GM19438 (cell line): ENCODE measurements at regions not wholly inside any gene's neighbourhood (a gene's known extent, or its start where the extent isn't known, plus 50 kb on each side); places are given as distances from the start of the nearest gene placed in this dataset.
"Not testable (repeated sequence)": the region's sequence is repeated elsewhere in the genome, so short reads cannot be mapped to it uniquely, and the experiment has no call there.

Experiments
- ATAC-seq: cut with Tn5 transposase; IDR thresholded peaks from one replicate; pipeline ENCODE4 v1.9.1; 2021; ENCODE audit warnings: low read depth; ENCODE audit not compliant: unreplicated experiment

- ATAC-seq = peak; percentile 94
These were observed 144.8 kb upstream of the PIK3R1 start for GRCh38 chr5:68070591-68071281.

- ATAC-seq = no peak
These were observed 147.5 kb upstream of the PIK3R1 start for GRCh38 chr5:68067976-68068603.

DNA sequence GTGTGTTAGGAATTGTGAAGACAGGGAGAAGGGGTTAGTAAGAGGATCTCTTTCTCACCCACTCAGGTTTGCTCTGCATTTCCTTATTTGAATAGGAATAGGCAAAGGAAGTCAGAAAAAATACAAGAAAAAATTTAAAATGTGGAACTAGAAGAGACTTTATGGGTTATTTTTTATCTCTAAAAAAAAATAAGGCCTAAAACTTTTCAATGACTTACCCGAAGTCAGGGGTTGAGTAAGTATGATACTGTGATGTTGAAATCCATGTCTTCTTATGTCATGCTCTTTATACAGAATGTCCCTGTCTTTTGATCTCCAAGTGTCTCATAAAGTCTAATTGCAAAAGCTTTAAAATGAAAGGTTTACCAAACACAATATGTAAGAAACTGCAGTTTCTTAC, 148.3 kb upstream of the PIK3R1 start:
- no peak for ATAC-seq

GRCh38 chr5:68066277-68066955, 149.1 kb upstream of the PIK3R1 start:
- no peak for ATAC-seq

- ATAC-seq = not testable (repeated sequence)
These were observed 150.2 kb upstream of the PIK3R1 start for GRCh38 chr5:68065321-68065720.

DNA sequence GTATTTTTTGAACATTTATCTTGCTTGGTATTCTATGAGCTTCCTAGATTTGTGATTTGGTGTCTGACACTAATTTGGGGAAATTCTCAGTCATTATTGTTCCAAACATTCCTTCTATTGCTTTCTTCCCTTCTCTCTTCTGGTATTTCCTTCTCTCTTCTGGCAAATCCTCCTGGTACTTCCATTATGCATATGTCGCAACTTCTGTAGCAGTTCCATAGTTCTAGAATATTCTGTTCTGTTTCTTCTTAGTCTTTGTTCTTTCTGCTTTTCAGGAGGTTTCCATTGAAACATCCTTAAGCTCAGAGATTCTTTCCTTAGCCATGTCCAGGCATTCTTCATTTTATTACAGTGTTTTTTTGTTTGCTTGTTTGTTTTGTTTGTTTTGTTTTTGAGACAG, 155.2 kb upstream of the PIK3R1 start:
- no peak for ATAC-seq

DNA sequence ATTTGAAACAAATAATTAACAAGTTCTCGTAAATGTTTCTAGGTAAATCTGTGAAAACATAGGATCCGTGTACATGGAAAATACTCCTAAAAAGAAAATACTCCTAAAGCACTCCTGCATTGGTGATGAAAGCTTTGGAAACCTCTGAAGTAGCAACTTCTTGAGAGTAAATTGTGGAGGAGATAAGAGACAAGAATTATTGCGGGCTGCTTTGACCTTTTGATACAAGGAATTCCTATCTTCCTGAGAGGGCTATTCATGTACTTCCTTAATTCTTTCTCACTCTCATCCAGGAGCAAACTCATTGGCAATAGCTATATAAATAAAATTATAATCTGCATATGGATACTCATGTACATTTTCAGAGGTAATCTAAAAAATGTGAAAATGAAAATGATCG, 158.4 kb upstream of the PIK3R1 start:
- no peak for ATAC-seq

GRCh38 chr5:68055686-68056085, 159.9 kb upstream of the PIK3R1 start:
- ATAC-seq = no peak

- ATAC-seq = no peak
These were observed 160.9 kb upstream of the PIK3R1 start for GRCh38 chr5:68054638-68055037.

DNA sequence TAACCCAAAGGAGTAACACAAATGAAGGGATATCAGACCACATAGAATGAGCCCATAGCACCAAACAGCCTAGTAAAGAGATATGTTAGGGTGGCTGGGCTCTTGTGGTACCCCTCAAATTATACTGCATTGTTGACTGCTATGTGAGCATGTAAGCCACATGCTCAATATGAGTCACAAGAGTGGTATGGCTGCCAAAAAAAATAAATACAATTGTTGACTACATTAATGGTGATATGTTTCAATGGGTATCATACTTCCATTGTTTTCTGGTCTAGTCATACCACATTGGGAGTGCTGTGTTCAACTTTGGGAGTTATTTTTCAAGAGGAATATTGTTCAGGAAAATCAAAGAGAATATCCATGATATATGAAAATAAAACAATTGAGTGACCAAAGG, 162.4 kb upstream of the PIK3R1 start:
- ATAC-seq = no peak

DNA sequence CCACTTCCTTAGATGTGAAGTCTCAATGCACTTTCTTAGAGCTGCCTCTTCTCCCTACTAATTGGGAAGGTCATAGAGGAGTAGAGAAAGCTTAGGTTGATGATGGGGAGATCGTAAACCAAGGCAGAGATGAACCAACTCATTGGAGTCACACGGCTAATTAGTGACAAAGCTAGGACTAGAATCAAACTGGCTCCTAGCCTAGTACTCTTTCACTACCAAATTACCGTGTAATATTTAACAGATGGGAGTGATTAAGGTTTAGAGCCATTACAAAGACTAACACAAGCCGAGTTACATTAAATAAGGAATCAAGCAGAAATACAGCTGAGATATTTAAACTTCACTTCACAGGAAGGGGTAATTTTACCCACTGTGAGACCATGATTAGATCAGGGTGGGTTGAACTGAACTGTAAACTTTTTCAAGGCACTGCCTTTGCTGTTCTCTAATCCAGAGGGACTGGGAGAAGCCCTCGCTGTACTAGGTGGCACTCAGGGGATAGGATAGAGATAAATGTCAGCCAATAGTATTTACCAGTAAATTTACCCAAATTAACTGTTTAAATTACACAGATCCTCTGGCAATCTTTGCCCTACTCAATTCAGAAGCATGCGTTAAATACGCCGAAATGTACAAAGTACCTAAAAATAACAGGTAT, 166.4 kb upstream of the PIK3R1 start:
- ATAC-seq = no peak

DNA sequence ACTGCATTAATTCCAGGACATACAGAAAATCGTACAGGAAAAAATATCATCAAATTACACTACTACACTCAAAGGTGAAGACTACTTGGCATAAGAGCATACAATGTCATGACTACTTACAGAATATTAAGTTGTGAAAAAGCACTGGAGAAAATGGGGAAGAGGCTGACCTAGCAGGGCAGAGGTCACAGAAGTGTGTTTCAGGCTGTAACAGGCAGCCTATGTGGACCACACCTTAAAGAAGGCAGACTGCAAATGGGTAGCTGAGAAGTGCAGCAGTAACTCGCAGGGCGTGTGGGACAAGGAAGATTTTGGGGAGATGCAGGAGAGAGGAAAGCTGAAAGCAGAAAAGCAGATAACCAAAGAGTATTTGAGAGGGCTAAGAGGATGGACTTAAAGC, 167.0 kb upstream of the PIK3R1 start:
- no peak for ATAC-seq

DNA sequence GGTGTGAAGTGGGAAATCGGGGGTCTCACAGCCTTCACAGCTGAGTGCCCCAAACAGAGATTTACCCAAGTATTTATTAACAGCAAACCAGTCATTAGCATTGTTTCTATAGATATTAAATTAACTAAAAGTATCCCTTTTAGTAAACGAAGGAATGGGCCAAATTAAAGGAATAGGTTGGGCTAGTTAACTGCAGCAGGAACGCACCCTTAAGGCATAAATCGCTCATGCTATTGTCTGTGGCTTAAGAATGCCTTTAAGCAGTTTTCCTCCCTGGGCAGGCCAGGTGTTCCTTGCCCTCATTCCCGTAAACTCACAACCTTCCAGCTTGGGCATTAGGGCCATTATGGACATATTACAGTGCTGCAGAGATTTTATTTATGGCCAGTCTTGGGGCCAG, 167.5 kb upstream of the PIK3R1 start:
- ATAC-seq = not testable (repeated sequence)

GRCh38 chr5:68047035-68047434, 168.5 kb upstream of the PIK3R1 start:
- ATAC-seq = no peak

DNA sequence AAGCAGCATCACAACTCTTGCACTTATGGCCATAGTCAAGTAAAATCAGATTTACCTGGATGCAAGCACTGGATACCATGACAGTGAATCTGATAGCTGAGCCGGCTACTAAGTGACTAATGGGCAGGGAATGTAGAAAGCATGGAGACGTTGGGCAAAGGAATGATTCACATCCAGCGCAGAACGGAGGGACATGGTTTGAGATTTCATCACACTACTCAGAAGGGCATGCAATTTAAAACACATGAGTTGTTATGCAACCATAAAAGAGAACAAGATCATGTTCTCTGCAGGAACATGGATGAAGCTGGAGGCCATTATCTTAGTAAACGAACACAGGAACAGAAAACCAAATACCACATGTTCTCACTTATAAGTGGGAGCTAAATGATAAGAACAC, 169.1 kb upstream of the PIK3R1 start:
- no peak for ATAC-seq

DNA sequence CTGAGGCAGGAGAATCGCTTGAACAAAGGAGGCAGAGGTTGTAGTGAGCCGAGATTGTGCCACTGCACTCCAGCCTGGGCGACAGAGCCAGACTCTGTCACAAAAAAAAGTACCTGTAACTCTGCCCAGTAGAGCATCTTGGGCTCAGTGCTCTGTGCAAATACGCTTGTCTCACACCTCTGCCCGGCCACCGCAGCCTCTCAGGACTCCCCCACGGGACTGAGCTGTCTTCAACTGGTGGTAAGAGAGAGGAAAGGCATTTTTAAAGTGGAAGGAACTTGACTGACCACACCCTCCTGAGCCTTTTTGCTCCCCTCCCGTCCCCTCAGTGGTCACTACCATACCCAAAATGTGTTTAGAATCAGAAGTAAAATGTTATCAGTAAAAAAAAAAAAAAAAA, 174.3 kb upstream of the PIK3R1 start:
- ATAC-seq = peak; percentile 95

GRCh38 chr5:68037546-68037945, 178.0 kb upstream of the PIK3R1 start:
- ATAC-seq = no peak

GRCh38 chr5:68033961-68034571, 181.5 kb upstream of the PIK3R1 start:
- ATAC-seq = no peak

DNA sequence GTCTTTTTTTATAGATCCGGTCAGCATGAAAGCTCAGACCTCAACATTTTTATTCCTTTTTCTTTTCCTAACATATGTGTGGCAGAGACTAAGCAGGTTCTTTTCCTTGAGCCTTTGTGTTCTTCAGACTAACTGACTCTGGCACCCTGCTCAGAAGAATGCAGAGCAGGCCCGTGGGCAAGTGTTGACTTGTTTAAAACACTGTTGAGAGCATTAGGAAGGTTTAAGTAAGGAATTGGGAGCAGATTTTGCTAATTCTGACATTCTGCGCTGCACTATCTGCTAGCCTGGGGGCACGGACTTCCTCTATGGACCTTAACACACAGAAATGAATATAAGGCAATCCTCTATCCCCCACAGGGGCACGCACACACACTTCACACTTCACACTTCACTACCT, 182.5 kb upstream of the PIK3R1 start:
- ATAC-seq = no peak

GRCh38 chr5:68032216-68032762, 183.3 kb upstream of the PIK3R1 start:
- ATAC-seq = no peak
